RWPE1 (cell line): ENCODE measurements at regions not wholly inside any gene's neighbourhood (a gene's known extent, or its start where the extent isn't known, plus 50 kb on each side); places are given as distances from the start of the nearest gene placed in this dataset.

Experiments used
- CTCF ChIA-PET: fragments of 350-600 bp; sonication (Branson Sonifier 250); formaldehyde crosslinking; extraction: SDS; loops from one replicate; lab custom pipeline; 2021; lab: Yijun Ruan, JAX
- POLR2A ChIA-PET: fragments of 400-600 bp; formaldehyde crosslinking; extraction: SDS; loops from one replicate; lab custom pipeline; 2020; ENCODE audit warnings: antibody characterized with exemption; ENCODE audit not compliant: low non-redundant PET; lab: Yijun Ruan, JAX
- DNase-seq: peaks from one replicate; pipeline ENCODE4 v3.0.0; 2012; ENCODE audit warnings: low spot score
- H3K27ac ChIP-seq: fragments of 450-650 bp; 2 replicates; pipeline ENCODE4 v1.5.1; 2017
- CTCF ChIP-seq: fragments of 450-650 bp; conservative IDR thresholded peaks from 2 replicates; pipeline ENCODE4 v1.5.1; 2017; ENCODE audit warnings: low read depth, mild to moderate bottlenecking

- DNase-seq: no peak
- CTCF ChIA-PET: interaction anchor here (0.6 to 0.9 kb wide), 2 partner anchors 56 to 131 kb away, joined by 3 read pairs; no protein-coding TSS in a partner anchor
- POLR2A ChIA-PET: no interaction called here
- H3K27ac ChIP-seq: no peak overlapping the region
- no peak for TF ChIP-seq CTCF
Observed at GRCh38 chr9:38164659-38165221, 95.7 kb upstream of the SHB start.

GRCh38 chr9:38163518-38163917 lies 94.5 kb upstream of the SHB start:
- no peak for TF ChIP-seq CTCF
- POLR2A ChIA-PET: no interaction called here
- no peak overlapping the region for H3K27ac ChIP-seq
- CTCF ChIA-PET: interaction anchor here (0.9 kb wide), 1 partner anchor 100 kb away, joined by 4 read pairs; no protein-coding TSS in a partner anchor
- no peak for DNase-seq

- ChIA-PET CTCF (interaction anchor here (1.2 kb wide), 1 partner anchor 75 kb away, joined by 4 read pairs; no protein-coding TSS in a partner anchor), POLR2A (no interaction called here)
- H3K27ac ChIP-seq: no peak overlapping the region
- no peak for TF ChIP-seq CTCF
- DNase-seq: no peak
Observed at GRCh38 chr9:38162332-38163211, 93.5 kb upstream of the SHB start.

- peak; percentile 31 for DNase-seq
- peak; percentile 85 for TF ChIP-seq CTCF
- CTCF ChIA-PET: interaction anchor here (1.0 to 1.8 kb wide), 3 partner anchors 61 to 158 kb away, joined by 3 to 11 read pairs (median 6); no protein-coding TSS in a partner anchor
Observed at GRCh38 chr9:38160613-38161215, 91.7 kb upstream of the SHB start.

GRCh38 chr9:38159599-38159998 lies 90.6 kb upstream of the SHB start:
- POLR2A ChIA-PET: no interaction called here

More at GRCh38 chr9:38160613-38161215, 91.7 kb upstream of the SHB start:
- H3K27ac ChIP-seq: no peak overlapping the region
- POLR2A ChIA-PET: no interaction called here

More at GRCh38 chr9:38159599-38159998, 90.6 kb upstream of the SHB start:
- no peak for TF ChIP-seq CTCF
- DNase-seq: no peak
- CTCF ChIA-PET: interaction anchor here (0.6 to 1.8 kb wide), 4 partner anchors 46 to 128 kb away, joined by 3 to 11 read pairs (median 4); no protein-coding TSS in a partner anchor
- no peak overlapping the region for H3K27ac ChIP-seq
